ENCODE measurements at regions not wholly inside any gene's neighbourhood (a gene's known extent, or its start where the extent isn't known, plus 50 kb on each side); places are given as distances from the start of the nearest gene placed in this dataset.

- TF ChIP-seq CTCF (IDR thresholded peaks at IDR 0.05) (no peak), POLR2A (IDR thresholded peaks at IDR 0.05) (no peak)
Measured at GRCh38 chr13:67462098-67462497, 232.0 kb upstream of the PCDH9 start.

All from lower leg skin (tissue), 3 donors.